ENCODE measurements at regions not wholly inside any gene's neighbourhood (a gene's known extent, or its start where the extent isn't known, plus 50 kb on each side); places are given as distances from the start of the nearest gene placed in this dataset.

GRCh38 chr1:8211883-8212579, 105.9 kb upstream of the SLC45A1 start:
- H4K20me1 ChIP-seq (replicated peaks in 1 of 2; ENCODE audit: control insufficient read depth in 1 of 2, insufficient read depth in 2 of 2, low read length in 2 of 2): no peaks in the 10 kb centered on the region
- H4K5ac ChIP-seq (ENCODE audit: insufficient read length, low read depth, low read length): no peak overlapping the region
- H3K9me3 ChIP-seq (ENCODE audit: insufficient read depth in 2 of 2, low read depth in 1 of 2, low read length in 1 of 2): no peaks in the 10 kb centered on the region
- H2AK5ac ChIP-seq (ENCODE audit: low read depth, low read length): peak overlapping the region; percentile 30; the same call in 1 of the 2 replicates
- H3K36me3 ChIP-seq (ENCODE audit: control insufficient read depth in 2 of 4, insufficient read depth in 4 of 4, low read length in 3 of 4): no peaks in the 10 kb centered on the region
- no peak overlapping the region for H3K14ac ChIP-seq (ENCODE audit: insufficient read length)
- TF ChIP-seq CEBPB (IDR thresholded peaks at IDR 0.05; ENCODE audit: low read depth, low read length) (peak; percentile 30; the same call in 1 of the 2 replicates), E2F6 (IDR thresholded peaks at IDR 0.05) (no peak), JUN (IDR thresholded peaks at IDR 0.05; ENCODE audit: low read depth, low read length) (no peak), ASH2L (IDR thresholded peaks at IDR 0.05; ENCODE audit: low read length) (no peak), POLR2AphosphoS5 (IDR thresholded peaks at IDR 0.05; ENCODE audit: low read depth, low read length) (no peak)
- no peaks in the 10 kb centered on the region for H3K79me2 ChIP-seq (ENCODE audit: control insufficient read depth in 1 of 2, insufficient read depth in 2 of 2, low read length in 2 of 2)
- H4K8ac ChIP-seq (ENCODE audit: extremely low read depth, insufficient read depth, low read length): no peak overlapping the region
- 0 out of 2 replicates have a peak overlapping the region, but pooled peaks have one; percentile 1 for H3K18ac ChIP-seq (ENCODE audit: extremely low read depth, low read length)
- H4K91ac ChIP-seq (replicated peaks; ENCODE audit: insufficient read length, low read length): peak overlapping the region; percentile 52
- peaks cover 2% of the 10 kb centered on the region; the same call in 1 of the 2 replicates for H3K23me2 ChIP-seq (ENCODE audit: low read depth, low read length)
- POLR2A ChIA-PET (ENCODE audit: partially characterized antibody): no interaction called here
- peak overlapping the region; percentile 50; the same call in 1 of the 2 replicates for H2BK5ac ChIP-seq (ENCODE audit: low read depth, low read length)
- H2BK120ac ChIP-seq (replicated peaks; ENCODE audit: low read depth, low read length): no peak overlapping the region
- H2BK15ac ChIP-seq (ENCODE audit: low read length): no peak overlapping the region
- no peak overlapping the region for H3K4me3 ChIP-seq (ENCODE audit: extremely low read depth in 1 of 4, insufficient read depth in 2 of 4, low read depth in 3 of 4, low read length in 4 of 4)
- 90% methylated on average over 26 of the region's 27 CpGs; no CpG with 5 or more reads in 1 of the 2 experiments for WGBS, 2 experiments (ENCODE audit: extremely low coverage in 1 of 2, insufficient coverage in 1 of 2, insufficient read length in 1 of 2, insufficient replicate concordance in 2 of 2, low coverage in 1 of 2, low lambda C conversion rate in 2 of 2, missing lambda C conversion rate in 1 of 2)
- H3K4me1 ChIP-seq (replicated peaks in 1 of 4; ENCODE audit: control insufficient read depth in 3 of 4, insufficient read depth in 4 of 4, low read length in 3 of 4): peaks cover 0 to 13% (median 3%) of the 10 kb centered on the region in 4 experiments; a peak in 3 of 7 replicates
- FAIRE-seq (no peak), DNase-seq (ENCODE audit: low read depth in 1 of 2, low spot score in 2 of 2) (no peak)
- H3K23ac ChIP-seq (ENCODE audit: insufficient read length): no peak overlapping the region
- H3K9ac ChIP-seq (replicated peaks in 1 of 4; ENCODE audit: extremely low read depth in 1 of 4, low read depth in 3 of 4, low read length in 3 of 4): peak overlapping the region in 1 of 4 experiments; percentile 28; a peak in 1 of 7 replicates
- no peaks in the 10 kb centered on the region; a peak in 1 of 7 replicates for H3K27me3 ChIP-seq (replicated peaks in 1 of 4; ENCODE audit: control insufficient read depth in 3 of 4, extremely low read depth in 1 of 4, insufficient read depth in 3 of 4, low read length in 3 of 4)
- no peaks in the 10 kb centered on the region for H3K79me1 ChIP-seq (ENCODE audit: low read depth, low read length)
- no peak overlapping the region for H3K56ac ChIP-seq (replicated peaks; ENCODE audit: insufficient read length, low read depth, low read length)
- H2BK20ac ChIP-seq (ENCODE audit: low read length): peak overlapping the region; percentile 92; the same call in 1 of the 2 replicates
- H3K27ac ChIP-seq (ENCODE audit: low read depth, low read length): no peak overlapping the region
- CTCF ChIA-PET (ENCODE audit: partially characterized antibody): interaction anchor here (0.7 to 1.9 kb wide), 7 partner anchors 8 to 180 kb away, joined by 3 to 7 read pairs (median 4); no protein-coding TSS in a partner anchor
- peak overlapping the region; percentile 88 for H2BK12ac ChIP-seq (ENCODE audit: low read depth, low read length)
- no peak overlapping the region for H3K4me2 ChIP-seq (ENCODE audit: insufficient read depth in 1 of 2, low read depth in 2 of 2, low read length in 2 of 2)
- no peak overlapping the region for H3K4ac ChIP-seq (replicated peaks; ENCODE audit: insufficient read length, low read depth, low read length)
- H2AFZ ChIP-seq (ENCODE audit: low read length): peak overlapping the region; percentile 78; the same call in 1 of the 2 replicates

All from H1 (cell line).